IPS-NIHi7 (cell line): ENCODE measurements at regions not wholly inside any gene's neighbourhood (a gene's known extent, or its start where the extent isn't known, plus 50 kb on each side); places are given as distances from the start of the nearest gene placed in this dataset.

Experiments used
- DNase-seq: peaks from one replicate; pipeline ENCODE4 v3.0.0; 2012; ENCODE audit warnings: mixed read lengths; ENCODE audit errors: extremely low spot score

- DNase-seq = no peak
Measured at GRCh38 chr4:123266221-123266620, 130.4 kb upstream of the SPRY1 start.

GRCh38 chr4:123278755-123279154 lies 117.8 kb upstream of the SPRY1 start:
- no peak for DNase-seq

- DNase-seq = no peak
Measured at GRCh38 chr4:123283371-123283895, 113.2 kb upstream of the SPRY1 start.

GRCh38 chr4:123284168-123284567 lies 112.4 kb upstream of the SPRY1 start:
- DNase-seq = no peak

DNA sequence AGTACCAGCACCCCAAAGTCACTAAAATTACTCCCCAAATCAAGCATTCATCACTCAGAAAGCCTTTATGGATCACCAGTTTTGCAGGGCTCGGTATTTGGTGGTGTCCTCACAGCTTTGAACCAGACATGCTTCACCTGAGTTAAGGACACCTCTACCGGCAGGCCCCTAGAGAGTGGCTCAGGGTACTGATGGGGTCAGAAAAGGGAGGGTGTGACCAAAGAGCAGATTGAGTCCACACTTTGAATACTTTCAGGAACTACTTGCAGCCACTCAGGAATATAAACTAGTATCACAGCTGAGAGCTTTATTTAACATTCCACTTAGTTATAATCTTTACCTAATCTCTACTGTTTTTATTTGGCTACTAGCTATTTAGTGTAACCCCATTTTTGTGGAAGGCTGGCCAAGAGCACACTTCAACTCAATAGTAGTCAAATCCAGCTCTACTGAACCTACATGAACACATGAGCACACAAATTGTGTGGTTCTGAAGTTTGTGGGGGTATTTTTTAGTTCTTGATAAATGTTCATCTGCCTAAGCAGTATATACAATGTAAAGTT lies 109.6 kb upstream of the SPRY1 start:
- DNase-seq = no peak

- DNase-seq = no peak
Measured at GRCh38 chr4:123288309-123289025, 108.1 kb upstream of the SPRY1 start.

- no peak for DNase-seq
Measured at GRCh38 chr4:123291329-123291728, 105.3 kb upstream of the SPRY1 start.

DNA sequence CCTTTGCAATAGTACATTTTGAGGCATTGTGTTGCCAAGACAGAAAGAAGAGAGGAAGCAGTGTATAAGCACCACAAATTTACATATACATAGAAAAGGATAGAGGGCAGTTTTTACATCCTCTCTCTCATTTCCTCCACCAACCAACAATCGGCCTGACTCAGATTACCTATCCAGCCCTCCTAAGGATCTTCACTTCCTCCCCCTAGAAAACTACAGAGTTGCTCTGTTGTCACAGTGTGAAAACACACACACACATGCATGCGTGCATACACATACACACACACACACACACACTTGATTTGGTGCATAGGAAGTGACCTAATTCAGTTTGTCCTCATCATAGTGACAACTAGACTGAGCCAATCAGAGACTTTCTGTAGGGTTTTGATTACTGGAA lies 98.8 kb upstream of the SPRY1 start:
- no peak for DNase-seq

DNA sequence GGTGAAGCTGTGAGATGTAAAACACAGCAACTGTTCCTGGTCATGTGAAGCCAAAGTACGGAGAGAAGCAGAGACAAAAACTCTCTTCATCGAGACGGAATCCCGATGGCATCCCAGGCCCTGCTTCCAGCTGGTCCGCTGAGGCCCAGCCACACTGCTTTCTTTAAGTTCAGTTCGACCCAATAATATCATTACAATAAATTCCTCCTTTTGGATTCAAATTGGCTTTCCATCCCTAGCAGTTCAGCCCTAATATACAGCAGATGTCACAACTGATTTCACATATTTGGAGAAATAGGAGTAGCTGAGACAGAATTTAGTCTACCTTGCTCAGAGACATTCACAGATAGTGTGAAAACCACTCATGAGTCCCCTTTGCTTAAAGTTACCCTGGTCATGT lies 98.3 kb upstream of the SPRY1 start:
- DNase-seq = no peak

DNA sequence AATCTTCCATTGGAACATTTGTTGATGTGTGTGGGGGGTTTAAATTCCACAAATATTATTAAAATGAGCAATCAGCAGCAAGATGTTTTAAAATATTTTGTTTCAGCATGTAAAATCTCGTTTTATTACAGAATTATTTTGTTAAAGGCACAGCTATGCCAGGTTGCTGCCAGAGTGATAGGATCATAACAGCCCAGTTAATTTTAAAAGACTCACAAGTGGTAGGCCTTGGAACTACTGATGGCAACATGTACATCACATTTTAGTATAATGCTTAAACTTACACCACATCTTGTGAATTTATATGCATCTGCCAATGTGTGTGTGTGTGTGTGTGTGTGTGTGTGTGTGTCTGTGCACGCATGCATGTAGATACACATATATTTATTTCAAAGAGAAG lies 97.8 kb upstream of the SPRY1 start:
- no peak for DNase-seq

- DNase-seq = no peak
Measured at GRCh38 chr4:123299212-123299691, 97.3 kb upstream of the SPRY1 start.

DNA sequence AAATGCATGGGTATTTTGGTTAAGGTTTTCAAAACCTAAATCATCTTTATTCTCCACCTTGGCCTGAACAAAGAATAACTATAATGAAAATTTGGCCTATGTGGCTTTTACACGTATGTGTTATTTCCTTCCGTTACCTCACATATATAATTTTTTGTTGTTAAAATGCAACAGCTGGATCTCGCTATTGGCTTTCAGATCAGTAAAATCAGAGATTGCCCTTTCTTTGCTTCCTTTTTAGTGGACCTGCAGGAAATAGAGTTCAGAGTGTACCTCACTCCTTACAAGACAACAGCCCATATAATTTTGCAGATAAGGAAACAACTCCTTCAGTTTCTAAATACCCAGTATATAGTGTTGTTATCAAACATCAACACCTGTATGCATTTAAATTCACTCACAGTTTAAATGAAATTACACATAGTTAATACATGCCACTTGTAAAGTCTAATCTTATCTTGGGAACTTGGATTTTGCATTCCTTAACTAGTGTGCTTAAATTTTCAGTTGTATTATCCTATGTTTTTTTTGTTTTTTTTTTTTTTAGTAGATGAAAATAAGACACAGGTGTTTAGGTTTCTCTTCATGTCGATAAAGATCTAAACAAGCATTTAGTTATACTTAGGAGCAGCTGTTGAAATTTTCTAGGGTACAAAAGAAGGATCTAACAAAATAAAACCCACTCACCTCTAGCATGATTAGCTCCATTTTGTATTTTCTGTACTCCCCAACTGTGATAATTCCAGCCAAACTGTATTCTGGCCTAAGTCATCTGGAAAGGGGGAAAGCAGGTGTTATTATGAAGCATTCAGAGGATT lies 96.2 kb upstream of the SPRY1 start:
- DNase-seq = no peak

GRCh38 chr4:123301923-123302322 lies 94.7 kb upstream of the SPRY1 start:
- DNase-seq = no peak

- DNase-seq = peak; percentile 76
Measured at GRCh38 chr4:123304151-123304964, 92.2 kb upstream of the SPRY1 start.

GRCh38 chr4:123305736-123306135 lies 90.9 kb upstream of the SPRY1 start:
- DNase-seq = no peak

- DNase-seq = no peak
Measured at GRCh38 chr4:123306769-123307168, 89.8 kb upstream of the SPRY1 start.

DNA sequence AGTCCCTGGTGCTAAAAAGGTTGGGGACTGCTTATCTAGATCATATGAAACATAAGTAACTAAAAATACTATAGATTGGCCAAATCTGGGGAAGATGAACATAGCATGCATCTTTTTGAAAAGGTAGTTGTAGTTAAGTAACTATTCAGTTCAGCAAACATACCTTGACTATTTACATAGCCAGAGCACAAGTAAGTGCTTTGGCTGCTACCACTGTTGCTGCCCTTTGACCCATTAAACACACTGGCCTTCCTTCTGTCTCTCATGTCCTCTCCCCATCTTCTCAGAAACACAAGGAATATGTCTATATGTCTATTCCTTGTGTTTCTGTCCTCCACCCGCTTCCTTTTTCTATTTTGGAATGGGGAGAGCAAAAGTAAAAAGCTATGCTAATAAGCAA lies 87.9 kb upstream of the SPRY1 start:
- DNase-seq = no peak

GRCh38 chr4:123312116-123312515 lies 84.5 kb upstream of the SPRY1 start:
- DNase-seq = no peak

GRCh38 chr4:123312951-123313592 lies 83.5 kb upstream of the SPRY1 start:
- no peak for DNase-seq

GRCh38 chr4:123315617-123316016 lies 81.0 kb upstream of the SPRY1 start:
- no peak for DNase-seq

GRCh38 chr4:123317211-123317610 lies 79.4 kb upstream of the SPRY1 start:
- no peak for DNase-seq
